ENCODE measurements at regions not wholly inside any gene's neighbourhood (a gene's known extent, or its start where the extent isn't known, plus 50 kb on each side); places are given as distances from the start of the nearest gene placed in this dataset.
"Not testable (repeated sequence)": the region's sequence is repeated elsewhere in the genome, so short reads cannot be mapped to it uniquely, and the experiment has no call there.

DNA sequence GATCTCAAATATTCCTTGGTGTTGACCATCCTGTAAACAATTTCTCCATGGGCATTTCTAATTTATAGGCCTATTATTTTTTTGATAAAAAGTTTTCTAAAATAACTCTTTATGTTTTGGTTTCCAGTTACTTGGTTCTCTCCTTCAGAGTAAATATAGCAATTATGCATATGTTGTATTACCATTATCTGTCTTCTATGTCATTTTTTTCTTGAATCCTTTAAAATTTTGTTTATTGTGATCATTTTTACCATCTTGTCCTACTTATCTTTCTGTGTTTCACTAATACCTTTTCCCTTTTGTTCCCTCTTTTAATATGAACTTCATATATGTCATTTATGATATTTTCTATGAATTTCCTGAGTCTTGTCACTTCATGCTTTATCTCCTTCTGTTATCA, 341.1 kb downstream of the PDCD6IP start:
- DNase-seq = no peak

DNA sequence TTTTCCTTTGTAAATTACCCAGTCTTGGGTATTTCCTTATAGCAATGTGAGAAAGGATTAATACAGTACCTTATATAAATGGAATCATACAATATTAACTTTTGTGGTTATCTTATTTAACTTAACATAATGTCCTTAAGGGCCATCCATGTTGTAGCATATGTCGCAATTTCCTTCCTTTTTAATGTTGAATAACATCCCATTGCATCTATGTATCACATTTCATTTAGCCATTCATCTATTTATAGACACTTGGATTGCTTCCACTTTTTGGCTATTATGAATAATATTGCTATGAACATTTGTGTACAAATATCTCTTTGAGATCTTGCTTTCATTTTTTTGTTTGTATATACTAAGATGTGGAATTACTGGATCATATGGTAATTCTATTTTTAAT, 342.2 kb downstream of the PDCD6IP start:
- DNase-seq = no peak

DNA sequence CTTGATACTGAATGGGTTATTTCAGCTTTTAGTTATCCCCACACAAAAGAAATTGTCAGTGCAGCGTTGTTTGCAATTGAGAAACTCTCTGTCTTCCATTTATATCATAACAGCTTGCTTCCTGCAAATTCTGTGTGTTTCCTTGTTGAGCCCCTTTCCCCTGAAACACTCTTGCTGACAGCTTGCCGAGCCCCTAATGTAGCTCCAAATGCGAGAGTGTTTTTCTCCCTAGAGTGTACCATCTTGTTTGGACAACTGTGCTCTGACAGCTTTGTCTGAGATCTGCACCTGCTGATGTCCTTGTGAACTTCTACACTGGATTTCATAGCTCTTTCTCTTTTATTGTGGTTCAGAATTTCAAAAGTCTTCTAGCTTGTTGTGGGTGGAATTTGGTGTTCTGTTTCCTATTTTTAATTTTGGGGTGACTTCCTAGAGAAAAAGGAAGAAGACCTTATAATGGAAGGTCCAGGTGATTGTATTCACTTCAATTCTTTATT, 343.5 kb downstream of the PDCD6IP start:
- no peak for DNase-seq

DNA sequence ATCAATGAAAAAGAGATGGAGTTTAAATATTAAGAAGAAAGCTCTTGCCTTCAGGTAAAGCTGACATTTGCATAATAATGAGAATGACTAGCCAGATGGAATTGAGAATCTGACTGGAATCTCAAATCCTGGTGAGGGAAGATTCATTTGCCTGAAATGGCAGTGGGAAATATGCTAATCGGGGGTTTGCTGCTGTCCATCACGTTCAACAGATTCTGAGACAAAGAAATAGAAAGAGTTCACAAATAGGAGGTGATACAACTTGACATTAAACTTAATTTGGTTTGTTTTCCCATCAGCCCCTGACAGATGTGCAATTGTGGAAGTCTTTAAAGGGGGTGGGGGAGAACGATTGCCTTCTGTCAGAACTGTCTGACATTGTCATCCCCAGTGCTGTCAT, 347.4 kb downstream of the PDCD6IP start:
- no peak for DNase-seq

DNA sequence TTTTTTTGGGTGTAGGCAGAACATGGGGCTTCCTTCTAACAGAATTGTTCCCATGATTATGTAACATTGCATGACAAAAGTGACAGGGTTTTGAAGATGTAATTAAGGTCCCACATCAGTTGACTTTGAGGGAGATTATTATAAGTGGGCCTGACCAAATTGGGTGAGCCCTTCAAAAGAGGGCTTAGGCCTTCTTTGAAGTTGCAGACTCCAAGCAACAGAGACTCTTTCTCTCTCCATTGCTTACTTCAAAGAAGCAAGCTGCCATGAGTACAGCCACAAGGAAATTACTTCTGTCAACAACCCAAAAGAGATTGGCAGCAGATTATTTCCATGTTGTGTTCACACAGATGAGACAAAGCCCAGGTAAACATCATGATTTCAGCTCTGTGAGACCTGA, 348.2 kb downstream of the PDCD6IP start:
- no peak for DNase-seq

DNA sequence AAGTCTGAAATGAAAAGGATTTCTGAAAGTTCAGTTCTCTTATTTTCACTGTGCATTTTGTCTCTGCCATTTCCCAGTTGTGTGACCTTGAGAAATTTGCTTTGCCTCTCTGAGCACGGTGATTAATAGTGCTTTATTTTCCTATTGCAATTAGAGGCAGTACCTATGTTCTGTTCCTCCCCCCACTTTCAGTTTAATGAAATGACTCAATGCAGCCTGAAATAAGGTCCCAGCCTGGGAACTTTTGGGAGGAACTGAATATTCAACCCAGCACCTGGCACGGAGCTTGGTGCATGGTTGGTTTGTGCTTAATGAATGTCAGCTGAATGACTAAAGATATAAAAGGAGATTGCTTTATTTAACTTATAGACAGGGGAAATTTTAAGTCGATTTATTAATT, 352.6 kb downstream of the PDCD6IP start:
- DNase-seq = no peak

DNA sequence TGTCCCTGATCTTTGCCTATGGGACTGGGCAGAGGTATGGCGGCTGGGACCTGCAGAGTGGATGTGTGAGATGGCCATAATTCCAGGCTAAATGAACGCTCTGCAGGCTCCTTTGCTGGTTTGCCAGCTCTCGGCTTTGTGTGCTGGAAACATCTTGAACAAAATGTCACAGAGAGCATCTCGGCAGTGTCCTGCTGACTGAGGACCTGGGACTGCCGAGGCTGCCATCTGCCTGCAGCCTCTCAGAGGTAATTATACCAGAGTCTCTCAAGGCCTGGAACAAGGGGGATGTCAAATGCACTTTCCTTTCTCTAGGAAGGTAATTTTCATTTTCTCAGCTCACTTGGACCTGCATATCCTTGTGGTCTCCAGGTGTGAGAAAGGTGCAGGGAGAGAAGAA, 354.2 kb downstream of the PDCD6IP start:
- no peak for DNase-seq

DNA sequence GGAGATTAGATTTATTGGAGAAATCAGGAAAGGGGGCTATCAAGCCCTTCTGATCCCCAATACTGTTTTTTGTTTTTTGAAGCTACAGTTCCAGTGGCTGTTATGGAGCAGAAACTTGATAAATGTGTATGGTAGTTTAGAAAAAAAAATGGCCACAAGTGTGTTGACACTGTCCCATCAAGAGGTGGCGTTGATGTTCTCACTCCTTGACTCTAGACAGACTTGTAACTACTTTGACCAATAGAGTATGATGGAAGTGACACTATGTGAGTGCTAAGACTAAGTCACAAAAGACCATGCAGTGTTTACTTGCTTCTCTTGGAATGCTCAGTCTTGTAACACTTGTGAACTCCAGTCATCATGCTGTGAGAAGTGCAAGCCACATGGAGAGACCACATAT, 356.7 kb downstream of the PDCD6IP start:
- no peak for DNase-seq

DNA sequence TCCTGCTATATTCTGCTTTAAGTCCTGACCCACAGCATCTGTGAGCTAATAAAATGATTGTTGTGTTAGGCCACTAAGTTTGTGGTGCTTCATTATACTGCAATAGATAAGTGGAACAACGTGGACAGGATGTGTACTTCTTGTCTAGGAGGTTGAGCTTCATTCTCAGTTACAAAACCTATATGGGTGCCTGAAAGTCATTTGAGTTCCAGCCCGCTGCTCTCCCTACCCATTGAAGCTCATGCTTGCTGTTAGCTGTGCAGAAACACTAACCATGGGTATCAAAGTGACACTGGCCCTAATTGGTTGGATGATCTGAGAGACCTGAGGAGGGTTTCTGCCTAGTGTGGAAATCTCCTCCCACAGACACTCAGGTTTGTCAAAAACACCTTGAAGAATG, 357.2 kb downstream of the PDCD6IP start:
- DNase-seq = no peak

DNA sequence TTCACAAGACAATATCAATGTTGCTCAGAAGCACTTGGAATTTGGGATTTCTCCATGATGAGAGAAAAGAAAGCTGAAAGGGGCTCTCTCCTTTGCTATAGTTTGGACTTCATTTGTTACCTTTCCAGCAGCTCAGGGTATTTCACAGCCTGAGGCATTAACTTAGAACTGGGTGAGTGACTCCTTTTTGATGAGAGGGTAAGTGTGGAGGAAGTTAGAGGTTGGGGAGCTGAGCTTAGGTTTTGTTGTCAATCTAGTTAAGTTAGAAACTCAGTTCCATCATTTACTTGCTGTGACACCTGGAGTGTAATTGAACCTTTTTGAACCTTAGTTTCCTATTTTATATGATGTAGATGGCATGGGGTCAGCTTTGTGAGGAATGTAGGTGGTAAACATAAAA, 359.1 kb downstream of the PDCD6IP start:
- no peak for DNase-seq

DNA sequence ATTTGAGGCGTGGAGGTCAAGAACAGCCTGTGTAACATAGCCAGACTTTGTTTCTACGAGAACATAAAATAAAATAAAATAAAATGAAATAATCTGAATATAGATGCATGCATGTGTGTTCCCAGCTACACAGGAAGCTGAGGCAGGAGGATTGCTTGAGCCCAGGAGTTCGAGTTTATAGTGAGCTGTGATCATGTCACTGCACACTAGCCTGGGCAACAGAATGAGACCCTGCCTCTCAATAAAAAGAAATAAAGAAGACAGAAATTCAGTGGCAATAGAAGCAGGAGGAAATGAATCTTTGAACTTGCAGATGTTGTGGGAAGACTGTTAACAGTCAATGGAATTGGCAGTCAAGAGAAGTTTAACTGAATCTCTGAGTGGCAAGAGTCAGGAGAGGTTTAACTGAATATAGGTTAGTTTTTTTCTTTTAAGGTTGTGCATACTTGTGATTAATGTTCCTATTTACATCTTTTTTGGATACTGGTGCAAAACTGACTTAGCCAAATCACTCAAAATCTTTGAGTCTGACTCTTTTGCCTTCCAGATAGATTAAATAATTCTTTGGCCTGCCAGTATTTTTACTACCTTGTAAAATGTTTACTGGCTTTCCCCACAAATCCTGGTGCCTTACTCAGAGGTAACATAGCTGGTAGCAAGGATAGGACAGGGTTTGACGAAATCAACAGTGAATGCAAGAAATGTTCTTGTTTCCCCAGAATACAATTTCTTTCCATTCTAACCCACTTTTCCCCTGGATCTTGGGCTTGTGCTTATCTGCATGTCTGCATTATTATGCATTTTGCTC, 361.4 kb downstream of the PDCD6IP start:
- DNase-seq = no peak

DNA sequence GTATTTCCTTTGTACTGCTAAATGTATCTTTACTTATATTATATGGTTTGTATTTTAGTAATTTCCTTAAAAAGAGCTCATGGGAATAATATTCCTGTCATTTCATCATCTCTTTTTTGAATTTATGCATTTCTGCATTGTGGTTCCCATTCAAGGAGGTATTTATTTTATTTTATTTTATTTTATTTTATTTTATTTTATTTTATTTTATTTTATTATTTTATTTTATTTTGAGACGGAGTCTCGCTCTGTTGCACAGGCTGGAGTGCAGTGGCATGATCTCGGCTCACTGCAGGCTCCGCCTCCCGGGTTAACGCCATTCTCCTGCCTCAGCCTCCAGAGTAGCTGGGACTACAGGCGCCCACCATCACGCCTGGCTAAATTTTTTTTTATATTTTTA, 371.2 kb downstream of the PDCD6IP start:
- DNase-seq = not testable (repeated sequence)

DNA sequence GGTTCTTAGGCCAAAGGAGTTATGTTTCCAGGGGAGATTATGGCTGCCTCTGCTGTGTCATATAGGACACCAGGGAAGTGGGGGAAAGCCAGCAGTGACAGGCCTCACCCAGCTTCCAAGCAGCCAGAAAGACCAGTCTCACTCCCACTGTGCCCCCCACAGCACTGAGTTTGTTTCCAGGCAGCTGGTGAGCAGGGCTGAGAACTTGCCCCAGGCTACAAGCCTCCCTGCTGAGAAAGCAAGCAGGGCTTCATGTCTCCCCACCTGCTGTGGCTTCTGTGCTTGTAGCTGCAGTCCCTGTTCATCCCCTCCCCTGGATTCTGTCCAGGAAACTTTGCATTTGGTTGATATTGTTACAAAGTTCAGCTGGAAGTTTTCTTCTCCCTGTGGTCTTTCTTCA, 376.3 kb downstream of the PDCD6IP start:
- no peak for DNase-seq

DNA sequence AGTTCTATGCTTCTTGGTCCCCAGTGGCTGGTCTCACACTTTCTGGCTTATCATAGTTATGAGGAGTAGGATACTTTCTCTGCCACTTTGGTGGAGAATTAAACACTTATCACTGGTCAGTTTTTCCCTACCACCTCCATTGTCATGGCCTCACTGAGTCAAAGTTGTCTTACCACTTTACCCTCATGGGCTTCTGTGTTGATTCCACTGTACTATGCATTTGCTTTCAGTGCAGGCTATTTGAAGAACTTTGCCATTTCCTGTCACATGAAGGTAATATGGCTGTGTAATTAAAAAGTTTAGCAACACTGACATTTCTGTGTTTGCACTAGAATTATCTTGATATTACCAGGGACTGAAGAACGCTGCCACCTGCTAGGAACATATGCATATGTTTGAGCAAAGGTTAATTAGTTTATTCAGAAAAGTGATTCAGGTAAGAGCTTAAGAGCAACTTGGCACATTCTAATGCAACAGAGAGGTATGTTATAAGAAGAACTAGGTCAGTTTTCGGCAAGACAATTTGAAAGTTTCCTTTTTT, 377.3 kb downstream of the PDCD6IP start:
- no peak for DNase-seq

DNA sequence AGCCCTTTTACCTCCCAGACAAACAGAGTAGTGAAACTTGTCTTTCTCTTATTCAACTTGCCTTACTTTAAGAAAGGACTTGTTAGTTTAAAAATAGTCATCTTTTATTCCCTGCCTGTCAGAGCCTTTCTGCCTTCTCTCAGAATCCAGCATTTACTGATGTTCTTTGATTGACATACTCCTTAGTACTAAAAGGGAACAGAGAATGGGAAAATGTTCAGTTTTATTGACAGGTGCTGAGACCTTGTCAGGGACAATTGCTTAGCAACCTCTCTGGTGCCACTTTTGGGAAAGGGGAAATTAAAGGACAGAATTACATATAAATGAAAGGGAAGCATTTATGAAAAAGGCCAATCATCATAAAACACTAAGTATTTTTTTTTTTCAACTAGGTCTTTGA, 378.3 kb downstream of the PDCD6IP start:
- no peak for DNase-seq

DNA sequence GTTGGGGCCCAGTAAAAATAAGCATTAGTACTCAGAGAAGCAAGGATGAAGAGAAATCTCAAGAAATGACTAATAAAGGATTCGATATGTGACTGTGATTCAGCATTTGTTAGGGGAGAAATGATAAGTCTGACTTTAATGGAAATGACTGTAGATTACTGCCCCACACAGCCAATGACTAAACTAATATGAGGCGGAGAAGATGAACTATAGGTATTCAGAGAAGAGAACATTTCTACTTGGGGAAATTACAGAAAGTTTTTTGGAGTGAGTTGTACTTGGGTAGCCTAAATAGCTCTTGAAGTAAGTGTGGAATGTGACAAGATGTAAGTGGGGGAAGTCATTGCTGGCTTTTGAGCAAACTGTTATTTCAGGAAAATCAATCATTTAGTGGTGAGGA, 380.0 kb downstream of the PDCD6IP start:
- DNase-seq = no peak

DNA sequence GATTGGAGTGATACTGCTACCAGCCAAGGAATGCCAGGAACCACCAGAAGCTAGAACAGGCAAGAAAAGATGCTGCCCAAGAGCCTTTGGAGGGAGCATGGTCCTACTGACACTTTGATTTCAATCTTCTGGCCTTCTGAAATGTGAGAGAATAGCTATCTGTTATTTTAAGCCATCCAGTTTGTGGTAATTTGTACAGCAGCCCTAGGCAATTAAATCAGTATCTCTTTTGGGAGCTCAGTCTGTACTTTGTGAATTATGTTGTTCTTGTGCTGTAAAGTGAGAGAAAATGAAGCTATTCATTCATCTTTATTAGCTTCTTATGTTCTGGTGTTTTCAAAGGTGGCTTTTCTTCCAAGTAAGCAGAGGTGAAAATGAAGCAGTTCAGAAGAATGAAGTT, 381.3 kb downstream of the PDCD6IP start:
- no peak for DNase-seq

DNA sequence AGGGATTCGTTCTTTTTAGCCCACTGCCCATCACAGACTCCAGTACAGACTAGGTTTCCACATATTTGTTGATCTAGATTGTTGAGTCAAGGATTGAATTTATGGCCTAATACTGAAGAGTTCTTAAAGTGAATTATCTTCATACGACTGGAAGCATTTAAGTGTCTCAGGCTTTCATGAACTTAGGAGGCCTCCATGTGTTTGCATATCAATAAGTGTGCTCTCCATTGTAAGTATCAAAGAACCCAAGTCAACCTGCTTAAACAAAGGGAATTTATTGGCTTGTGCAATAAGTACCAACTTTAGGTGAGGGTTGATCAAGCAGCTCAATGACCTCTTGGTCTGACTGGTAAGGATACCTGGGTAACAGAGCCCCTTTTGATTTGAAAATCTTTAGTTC, 382.1 kb downstream of the PDCD6IP start:
- DNase-seq = no peak

DNA sequence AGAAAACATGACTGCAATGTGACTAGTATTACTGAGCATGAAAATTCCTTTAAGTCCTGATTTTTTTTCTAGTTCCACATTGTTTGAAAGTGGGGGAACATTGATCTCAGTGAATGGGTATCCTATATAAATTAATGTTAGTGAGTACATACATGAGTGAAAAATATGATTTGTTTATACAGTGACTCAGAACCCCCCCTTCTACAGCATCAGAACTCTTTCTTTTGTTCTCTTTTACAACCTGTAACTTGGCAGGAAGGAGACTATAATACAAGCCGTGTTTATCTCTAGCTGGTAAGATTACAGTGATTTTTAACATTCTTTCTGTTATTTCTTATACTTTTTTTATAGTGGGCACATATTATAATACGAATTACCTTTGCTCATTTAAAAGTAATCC, 384.7 kb downstream of the PDCD6IP start:
- DNase-seq = no peak

DNA sequence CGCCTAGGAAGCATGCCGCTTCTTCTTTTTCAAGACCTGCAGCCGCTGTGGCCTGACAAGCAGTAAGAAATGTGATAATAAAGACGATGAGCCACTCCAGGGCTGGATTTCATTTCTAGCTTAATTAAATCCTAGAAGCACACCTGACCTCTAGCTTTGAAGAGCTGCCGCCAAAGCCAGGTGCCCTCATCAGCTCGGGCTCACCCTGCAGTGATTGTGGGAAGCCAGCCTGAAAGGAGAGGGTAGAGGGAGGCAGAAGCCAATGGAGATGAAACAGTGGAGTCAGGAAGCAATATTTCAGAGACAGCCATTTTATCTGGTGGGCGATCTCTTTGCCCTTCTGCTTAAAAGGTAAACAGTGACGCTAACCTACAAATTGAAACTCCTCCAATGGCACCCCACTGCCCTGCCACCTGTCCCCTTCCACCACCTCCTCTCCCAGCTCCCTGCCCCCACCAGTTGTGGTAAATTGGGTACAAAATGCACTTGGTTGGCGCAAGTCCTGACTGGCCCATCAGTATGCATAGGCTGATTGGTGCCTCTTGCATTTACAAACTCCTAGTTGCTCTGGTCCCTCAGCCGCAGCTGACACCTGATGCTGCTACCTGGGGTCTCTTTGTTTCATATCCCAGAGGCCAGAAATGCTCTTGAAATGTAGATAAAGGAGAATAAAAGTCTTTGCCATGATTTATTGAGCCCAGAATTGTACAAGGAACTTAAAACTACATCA, 385.3 kb downstream of the PDCD6IP start:
- no peak for DNase-seq

DNA sequence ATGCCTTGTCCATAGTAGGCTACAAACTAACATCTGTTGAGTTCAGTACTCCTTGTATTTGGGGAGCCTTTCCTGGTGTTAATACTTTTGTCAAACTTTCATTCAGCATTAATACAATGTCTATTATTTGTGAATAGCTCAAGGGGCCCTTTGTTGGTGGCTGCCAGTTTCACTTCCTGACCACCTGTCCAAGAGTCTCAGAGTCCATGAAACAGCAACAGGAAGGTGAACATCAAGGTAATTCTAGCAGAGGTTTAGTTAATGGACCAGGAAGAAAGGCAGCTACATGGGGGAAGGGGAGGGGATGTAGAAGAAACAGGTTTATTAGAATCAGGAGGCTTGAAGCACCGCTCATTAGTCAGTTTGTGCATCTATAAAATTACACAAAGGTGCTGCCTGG, 386.9 kb downstream of the PDCD6IP start:
- DNase-seq = no peak

DNA sequence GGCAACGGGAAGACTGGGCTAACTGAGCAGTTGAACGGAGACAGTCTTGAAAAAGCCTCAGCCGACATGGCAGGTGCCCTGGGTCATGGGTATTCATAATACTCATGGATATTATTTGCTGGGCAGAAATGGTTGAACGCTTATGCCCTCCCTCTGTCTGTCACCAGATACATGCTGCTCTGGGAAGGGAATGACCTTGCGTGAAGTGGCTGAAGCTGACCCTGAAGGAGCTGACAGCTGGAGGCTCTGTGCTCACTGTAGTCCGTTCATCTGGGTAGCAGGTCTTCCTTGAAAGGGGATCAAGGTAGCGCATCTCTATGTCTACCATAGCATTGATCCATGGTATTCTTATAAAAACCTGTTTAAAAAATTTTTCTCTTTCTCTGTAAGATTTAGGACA, 390.7 kb downstream of the PDCD6IP start:
- DNase-seq = no peak

DNA sequence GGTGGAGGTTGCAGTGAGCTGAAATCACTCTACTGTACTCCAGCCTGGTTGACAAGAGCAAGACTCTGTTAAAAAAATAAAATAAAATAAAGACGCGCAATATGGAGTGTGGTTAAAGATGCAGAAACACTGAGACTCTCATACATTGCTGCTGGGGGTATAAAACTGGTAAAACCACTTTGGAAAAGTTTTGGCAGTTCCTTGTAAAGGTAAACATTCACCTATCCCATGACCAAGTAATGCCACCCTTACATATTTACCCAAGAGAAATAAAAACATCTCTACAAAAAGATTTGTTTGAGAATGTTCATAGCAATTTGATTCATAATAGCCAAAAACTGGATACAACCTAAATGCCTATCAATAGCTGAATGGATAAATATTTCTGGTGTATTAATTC, 398.5 kb downstream of the PDCD6IP start:
- DNase-seq = no peak

DNA sequence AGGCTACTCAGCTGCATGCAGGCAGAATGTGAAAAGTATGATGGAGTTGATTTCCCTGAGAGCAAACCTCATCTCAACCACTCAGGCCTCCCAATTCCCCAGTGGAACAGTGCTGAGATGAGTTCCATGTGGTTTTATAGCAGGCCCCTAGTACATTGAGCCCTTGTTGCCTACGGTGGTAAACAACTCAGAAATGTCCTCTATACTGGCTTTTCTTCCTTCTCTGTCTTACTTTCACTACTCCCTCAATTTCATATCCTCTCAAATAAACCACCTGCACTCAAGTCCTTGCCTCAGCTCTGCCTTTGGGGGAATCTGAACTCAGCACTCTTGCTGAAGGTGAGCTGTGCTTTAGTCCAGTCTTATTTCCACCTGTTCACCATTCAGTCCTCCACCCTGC, 399.9 kb downstream of the PDCD6IP start:
- no peak for DNase-seq
